ENCODE measurements at regions not wholly inside any gene's neighbourhood (a gene's known extent, or its start where the extent isn't known, plus 50 kb on each side); places are given as distances from the start of the nearest gene placed in this dataset.

DNA sequence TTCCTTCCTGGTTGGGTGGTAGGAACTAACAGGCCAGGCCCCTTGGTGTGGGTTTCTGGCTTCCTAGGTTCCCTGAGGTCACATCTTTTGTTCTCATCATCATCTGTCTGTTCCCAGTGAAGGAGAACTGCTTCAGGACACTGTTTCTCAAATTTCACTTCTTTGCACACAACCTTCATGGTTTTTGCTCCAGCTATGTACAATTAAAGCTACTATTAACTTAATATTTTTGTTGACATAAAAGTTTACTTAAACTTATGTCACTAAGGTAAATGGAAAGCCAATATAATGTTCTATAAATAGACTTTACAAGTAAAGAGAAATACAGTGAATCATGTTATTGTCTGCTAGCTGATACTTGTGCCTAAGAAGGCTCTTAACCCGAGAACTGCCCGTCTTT, 120.7 kb upstream of the KCNG1 start:
- TF ChIP-seq, protein P1, sequence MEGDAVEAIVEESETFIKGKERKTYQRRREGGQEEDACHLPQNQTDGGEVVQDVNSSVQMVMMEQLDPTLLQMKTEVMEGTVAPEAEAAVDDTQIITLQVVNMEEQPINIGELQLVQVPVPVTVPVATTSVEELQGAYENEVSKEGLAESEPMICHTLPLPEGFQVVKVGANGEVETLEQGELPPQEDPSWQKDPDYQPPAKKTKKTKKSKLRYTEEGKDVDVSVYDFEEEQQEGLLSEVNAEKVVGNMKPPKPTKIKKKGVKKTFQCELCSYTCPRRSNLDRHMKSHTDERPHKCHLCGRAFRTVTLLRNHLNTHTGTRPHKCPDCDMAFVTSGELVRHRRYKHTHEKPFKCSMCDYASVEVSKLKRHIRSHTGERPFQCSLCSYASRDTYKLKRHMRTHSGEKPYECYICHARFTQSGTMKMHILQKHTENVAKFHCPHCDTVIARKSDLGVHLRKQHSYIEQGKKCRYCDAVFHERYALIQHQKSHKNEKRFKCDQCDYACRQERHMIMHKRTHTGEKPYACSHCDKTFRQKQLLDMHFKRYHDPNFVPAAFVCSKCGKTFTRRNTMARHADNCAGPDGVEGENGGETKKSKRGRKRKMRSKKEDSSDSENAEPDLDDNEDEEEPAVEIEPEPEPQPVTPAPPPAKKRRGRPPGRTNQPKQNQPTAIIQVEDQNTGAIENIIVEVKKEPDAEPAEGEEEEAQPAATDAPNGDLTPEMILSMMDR (IDR thresholded peaks at IDR 0.05), result no peak
- no peak for TF ChIP-seq POLR2A (IDR thresholded peaks at IDR 0.05)
